HG03432 (cell line): ENCODE measurements at regions not wholly inside any gene's neighbourhood (a gene's known extent, or its start where the extent isn't known, plus 50 kb on each side); places are given as distances from the start of the nearest gene placed in this dataset.

Experiments used
- ATAC-seq: cut with Tn5 transposase; IDR thresholded peaks from one replicate; pipeline ENCODE4 v1.9.1; 2021; ENCODE audit warnings: mild to moderate bottlenecking, moderate library complexity; ENCODE audit not compliant: unreplicated experiment

- ATAC-seq, result no peak
Measured at GRCh38 chr1:5812295-5812694, 179.9 kb downstream of the NPHP4 start.

DNA sequence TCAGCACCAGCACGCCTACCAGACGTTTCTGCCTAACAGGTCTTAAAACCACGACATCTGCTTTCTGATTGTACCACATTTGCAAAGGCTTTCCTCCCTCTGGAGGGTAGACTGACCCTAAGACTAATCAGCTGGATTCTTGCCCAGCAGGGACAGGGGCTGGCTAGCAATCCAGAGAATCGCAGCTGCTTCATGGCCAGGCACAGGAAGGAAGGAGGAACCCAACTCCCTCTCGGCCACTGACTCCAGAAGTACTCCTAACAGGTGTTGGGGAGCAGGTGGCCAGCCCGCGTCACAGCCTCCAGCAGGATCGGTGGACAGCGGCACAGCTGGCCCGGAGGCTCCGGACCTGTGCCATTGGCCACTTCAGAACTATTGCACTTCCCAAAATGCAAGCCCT, 180.8 kb downstream of the NPHP4 start:
- ATAC-seq, result no peak

DNA sequence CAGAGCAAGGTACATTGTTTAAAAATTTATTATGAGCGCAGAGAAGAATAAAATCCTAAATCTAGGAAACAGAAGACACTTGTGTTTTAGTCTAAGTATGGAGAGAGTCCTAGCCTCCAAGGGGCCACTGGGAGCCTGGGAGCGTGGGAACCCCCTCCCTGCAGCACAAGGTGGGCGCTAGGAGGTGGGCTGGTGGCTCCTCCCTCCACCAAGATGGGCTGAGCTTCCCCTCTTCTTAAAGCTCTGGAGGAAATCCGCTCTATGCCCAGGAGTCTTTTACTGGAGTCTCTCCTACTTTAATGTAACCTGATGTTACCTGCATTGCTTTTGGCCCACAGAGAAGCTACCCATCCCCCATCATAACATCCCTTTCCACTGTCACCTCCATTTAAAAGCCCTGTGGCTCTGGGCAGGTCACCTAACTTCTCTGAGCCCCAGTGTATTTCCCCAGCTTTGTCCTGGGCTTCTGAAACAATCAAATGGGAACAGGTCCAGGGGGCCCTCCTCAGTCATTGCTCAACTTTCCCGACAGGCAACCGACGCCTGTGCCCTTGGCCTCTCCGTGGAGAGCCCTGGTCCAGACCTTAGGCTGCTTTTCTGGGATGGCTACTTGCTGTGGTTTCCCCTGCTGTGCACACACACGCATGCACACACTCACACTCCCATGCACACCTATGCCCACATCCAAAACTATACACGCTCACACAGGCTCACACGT, 181.5 kb downstream of the NPHP4 start:
- no peak for ATAC-seq

DNA sequence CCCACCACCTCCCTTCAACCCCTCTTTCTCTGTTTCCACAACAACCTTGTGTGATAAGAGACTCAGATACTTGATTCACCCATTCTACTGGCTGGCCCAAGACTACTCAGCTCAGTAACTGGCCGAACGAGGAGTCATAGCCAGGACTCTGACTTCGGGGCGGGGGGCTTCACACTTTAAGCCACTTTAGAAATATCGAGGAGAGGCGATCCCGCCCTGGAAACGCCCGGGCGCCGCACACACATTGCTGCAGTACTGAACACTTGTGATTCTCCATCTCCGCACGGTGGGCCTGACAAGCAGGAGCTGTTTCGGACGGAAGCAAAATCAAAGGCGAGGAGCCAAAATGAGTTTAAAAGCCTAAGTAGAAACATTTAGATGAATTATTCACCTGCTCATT, 182.1 kb downstream of the NPHP4 start:
- ATAC-seq, result no peak

DNA sequence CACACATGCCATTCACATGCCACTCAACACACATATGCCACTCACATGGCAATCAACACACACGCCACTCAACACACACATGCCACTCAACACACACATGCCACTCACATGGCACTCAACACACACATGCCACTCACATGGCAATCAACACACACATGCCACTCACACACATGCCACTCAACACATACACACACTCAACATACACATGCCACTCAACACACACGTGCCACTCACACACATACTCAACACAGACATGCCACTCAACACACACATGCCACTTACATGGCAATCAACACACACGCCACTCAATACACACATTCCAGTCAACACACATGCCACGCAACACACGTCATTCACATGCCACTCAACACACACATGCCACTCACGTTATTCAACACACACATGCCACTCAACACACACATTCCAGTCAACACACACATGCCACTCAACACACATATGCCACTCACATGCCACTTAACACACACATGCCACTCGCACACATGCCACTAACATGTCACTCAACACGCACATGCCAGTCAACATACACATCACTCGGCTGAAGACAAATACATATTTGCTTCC, 182.9 kb downstream of the NPHP4 start:
- no peak for ATAC-seq

- ATAC-seq, result no peak
Measured at GRCh38 chr1:5803851-5804250, 188.4 kb downstream of the NPHP4 start.

DNA sequence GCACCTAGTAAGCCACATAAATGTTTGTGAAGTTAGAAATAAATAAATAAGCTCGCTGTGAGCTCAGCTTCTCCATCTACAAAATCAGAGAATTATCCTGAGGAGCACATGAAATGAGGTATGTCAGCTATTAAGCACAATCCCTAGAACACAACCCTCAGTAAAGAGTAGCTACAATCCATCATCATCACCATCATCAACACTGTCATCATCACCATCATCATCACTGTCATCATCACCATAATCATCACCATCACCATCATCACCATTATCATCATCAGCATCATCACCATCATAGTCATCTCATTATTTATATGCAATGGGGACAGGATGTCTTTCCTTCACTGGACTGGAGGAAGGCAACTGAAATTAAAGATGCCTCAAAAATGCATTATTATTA, 189.6 kb downstream of the NPHP4 start:
- no peak for ATAC-seq

GRCh38 chr1:5798904-5799303, 193.3 kb downstream of the NPHP4 start:
- no peak for ATAC-seq

DNA sequence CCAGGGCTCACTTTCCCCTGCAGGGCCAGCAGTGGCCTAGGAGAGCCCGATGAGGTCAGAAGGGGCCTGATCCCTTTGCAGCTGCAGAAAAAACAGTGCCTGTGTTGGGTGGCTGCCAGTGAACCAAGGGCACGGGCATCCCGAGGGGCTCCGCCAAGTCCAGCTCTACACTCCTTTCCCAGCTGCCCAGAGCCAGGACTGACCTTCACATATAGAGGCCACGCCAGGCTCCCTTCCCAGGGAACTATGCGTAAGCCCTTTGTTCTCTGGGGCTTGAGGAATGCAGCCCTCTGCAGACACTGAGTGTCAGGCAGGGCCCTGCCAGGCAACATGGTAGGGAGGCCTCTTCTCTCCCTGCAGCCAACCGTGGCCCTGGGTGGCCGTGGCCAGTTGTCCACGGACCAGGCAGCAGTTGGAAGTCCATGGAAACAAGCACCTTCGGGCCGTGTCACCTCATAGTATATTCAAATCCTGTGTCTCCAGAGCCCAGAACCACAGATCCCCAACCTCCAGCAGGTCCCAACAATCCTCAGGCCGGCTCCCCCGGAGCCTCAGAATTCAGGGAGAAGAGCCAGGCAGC, 194.0 kb downstream of the NPHP4 start:
- ATAC-seq, result no peak

DNA sequence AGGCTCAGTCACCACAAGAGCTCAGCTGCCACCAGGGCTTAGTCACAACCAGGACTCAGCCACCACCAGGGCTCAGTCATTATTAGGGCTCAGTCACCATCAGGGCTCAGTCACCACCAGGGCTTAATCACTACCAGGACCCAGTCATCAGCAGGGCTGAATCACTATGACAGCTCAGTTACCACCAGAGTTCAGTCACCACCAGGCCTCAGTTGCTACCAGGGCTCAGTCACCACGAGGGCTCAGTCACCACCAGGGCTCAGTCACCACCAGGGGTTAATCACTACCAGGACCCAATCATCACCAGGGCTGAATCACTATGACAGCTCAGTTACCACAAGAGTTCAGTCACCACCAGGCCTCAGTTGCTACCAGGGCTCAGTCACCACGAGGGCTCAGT, 196.2 kb downstream of the NPHP4 start:
- ATAC-seq, result no peak

DNA sequence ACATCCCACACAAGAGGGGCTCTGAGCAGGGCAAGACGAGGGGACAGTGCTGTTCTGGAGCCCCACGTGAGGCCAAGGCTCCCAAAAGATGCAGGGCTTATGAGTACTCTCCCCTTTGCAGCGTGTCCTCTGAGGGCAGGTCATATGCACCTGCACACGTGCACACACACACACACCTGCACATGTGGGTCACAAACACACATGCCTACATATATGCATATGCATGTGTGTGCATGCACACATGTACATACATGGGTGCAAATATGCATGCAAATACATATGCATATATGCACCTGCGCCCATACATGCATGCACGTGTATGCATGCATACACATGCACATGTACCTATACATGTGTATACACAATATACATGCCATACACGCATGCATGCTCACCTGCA, 197.9 kb downstream of the NPHP4 start:
- no peak for ATAC-seq

DNA sequence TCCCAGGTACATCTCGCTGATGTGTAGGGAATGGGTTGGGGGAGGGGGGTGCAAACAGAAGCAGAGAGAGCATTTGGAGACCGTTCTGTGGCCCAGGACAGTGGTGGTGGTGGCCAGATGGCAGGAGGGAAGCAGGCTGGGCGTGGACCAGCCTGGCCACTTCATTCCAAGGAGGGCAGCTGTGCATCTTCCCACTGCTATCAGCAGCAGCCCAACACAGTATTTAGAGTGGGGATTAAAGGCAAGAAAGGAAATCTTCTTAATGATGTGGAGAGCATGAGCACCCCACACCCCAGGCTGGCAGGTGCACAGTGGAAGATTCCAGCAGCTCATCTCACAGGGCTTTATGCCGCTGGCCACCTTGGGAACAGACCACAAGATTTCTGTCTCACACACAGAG, 198.7 kb downstream of the NPHP4 start:
- ATAC-seq, result no peak

DNA sequence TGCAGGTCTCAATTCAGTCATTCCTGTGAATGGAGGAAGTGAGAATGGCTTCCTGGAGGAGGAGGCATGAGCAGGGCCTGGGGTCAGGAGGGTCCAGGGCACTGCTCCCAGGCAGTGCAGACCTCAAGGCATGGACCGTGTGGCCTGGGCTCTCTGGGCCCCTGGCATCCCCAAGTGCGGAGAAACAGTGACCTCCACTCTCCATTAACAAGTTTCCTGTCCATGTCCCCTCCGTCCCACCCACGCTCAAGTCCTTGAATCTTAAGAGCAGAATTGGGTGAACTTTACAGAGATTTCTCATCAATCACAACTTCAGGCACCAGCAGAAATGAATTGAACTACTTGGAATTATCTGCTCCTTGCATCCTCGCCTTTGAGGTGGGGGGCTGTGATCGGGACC, 211.1 kb downstream of the NPHP4 start:
- ATAC-seq, result no peak

DNA sequence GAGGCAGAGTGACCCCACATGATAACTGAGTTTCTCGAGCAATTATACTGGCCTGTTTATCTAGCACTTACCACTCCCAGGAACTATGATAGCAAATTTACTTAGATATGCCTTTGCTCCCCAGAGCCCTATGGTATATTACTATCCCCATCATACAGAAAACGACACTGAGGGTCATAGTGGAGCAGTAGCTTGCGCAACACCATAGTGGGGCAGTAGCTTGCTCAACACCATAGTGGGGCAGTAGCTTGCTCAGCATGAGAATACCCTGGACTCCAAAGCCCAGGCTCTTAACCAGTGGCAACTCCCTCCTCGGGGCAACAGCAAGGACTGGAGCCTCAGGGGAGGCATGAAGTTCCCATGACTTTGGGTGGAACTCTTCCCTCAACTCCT, 211.9 kb downstream of the NPHP4 start:
- ATAC-seq, result no peak

GRCh38 chr1:5779608-5780323, 212.5 kb downstream of the NPHP4 start:
- no peak for ATAC-seq

GRCh38 chr1:5776035-5776550, 216.1 kb downstream of the NPHP4 start:
- no peak for ATAC-seq

- ATAC-seq, result no peak
Measured at GRCh38 chr1:5774019-5774418, 218.2 kb downstream of the NPHP4 start.

DNA sequence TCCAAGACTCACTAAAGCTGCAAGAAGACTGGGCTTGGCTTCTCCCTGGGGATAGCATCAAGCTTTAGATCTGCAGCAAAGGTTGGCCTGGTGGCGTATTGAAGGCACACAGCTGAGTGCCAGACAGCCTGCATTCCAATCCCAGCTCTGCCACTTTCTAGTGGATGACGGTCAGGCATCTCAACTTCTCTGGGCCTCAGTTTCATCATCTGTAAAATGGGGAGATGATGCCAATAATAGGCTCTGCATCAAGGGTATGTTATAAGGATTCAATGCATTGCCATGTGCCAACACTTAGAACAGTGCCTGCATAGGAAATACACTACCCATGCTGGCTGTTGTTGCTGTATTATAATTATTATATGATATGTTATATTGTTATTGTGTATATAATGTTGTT, 220.4 kb downstream of the NPHP4 start:
- ATAC-seq, result no peak

GRCh38 chr1:5770981-5771765, 221.1 kb downstream of the NPHP4 start:
- ATAC-seq, result no peak

GRCh38 chr1:5769760-5770159, 222.5 kb downstream of the NPHP4 start:
- no peak for ATAC-seq

DNA sequence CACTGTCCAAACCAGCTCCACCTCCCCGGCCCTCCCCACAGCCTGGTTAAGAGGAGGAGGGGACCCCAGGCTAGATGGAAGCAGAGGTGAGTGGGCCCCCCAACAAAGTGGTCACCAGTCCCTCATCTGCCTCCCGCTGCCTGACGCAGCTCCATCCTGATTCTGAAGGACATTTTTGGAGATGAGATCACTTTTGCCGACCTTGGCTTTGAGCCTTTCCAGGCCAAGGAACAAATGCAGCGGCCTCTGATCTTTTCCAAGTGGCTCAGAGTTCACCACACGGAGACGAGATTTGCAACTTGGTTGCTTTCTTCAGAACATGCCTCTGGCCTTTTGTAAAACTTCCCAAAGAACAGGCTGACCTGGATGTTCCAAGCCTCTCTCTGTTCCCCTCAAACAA, 223.1 kb downstream of the NPHP4 start:
- ATAC-seq, result no peak
